ENCODE measurements at regions not wholly inside any gene's neighbourhood (a gene's known extent, or its start where the extent isn't known, plus 50 kb on each side); places are given as distances from the start of the nearest gene placed in this dataset.

DNA sequence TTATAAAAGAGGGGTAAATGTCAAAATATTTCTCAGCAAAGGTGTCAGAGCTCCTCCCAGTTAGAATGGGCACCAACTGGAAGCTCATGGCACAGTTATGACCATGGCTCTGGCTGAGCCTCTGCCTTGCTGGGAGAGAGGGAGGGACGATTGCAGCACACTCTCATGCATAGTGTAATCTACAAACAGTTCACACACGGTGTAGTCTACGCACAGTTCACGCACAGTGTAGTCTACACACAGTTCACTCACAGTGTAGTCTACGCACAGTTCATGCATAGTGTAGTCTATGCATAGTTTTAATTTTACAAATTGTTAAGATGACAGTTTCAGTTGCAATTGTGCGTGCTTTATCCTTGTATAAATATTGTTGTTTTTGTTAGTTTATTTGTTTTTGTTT, 1474.6 kb upstream of the TMEM132C start:
- WGBS, 5 donors = 78 to 87% (median 86%) methylated on average over 6 of the region's 6 CpGs
- intact Hi-C loops (cut with DNase I; ENCODE audit: low total_unique reads) = no loop called here
- Histone ChIP-seq H3K9me3 (no peaks in the 10 kb centered on the region), H3K4me1 (no peaks in the 10 kb centered on the region), H3K36me3 (no peaks in the 10 kb centered on the region), H3K27ac (no peak overlapping the region), H3K27me3 (replicated peaks in 1 of 7) (no peaks in the 10 kb centered on the region), H3K4me3 (no peak overlapping the region)
- no peak for DNase-seq
- TF ChIP-seq POLR2AphosphoS5 (IDR thresholded peaks at IDR 0.05) = no peak

DNA sequence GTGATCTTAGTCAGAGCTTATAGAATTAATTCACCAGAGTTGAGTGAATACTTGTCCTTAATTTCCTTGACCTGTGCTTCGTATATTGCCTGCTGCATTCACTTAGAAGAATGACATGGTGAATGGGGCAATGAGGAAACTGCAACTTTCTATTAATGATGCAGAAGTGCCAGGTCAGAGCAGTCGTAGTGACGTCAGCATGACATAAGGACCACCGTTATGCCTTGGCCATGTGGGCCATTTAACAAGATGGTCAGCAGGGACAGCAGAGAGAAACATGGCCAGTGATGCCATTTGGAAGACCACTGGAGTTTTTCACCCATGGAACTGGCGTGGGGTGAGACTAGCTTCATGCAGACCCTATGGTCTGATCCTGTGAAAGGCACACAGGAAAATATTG, 1469.4 kb upstream of the TMEM132C start:
- Histone ChIP-seq H3K4me3 (no peak overlapping the region), H3K27me3 (replicated peaks in 1 of 7) (no peaks in the 10 kb centered on the region), H3K36me3 (no peaks in the 10 kb centered on the region), H3K9me3 (no peaks in the 10 kb centered on the region), H3K4me1 (no peaks in the 10 kb centered on the region), H3K27ac (no peak overlapping the region)
- no peak for DNase-seq
- intact Hi-C loops (cut with DNase I; ENCODE audit: low total_unique reads) = no loop called here
- TF ChIP-seq POLR2AphosphoS5 (IDR thresholded peaks at IDR 0.05) (no peak), POLR2A (IDR thresholded peaks at IDR 0.05) (no peak)
- TF ChIP-seq, protein P1, sequence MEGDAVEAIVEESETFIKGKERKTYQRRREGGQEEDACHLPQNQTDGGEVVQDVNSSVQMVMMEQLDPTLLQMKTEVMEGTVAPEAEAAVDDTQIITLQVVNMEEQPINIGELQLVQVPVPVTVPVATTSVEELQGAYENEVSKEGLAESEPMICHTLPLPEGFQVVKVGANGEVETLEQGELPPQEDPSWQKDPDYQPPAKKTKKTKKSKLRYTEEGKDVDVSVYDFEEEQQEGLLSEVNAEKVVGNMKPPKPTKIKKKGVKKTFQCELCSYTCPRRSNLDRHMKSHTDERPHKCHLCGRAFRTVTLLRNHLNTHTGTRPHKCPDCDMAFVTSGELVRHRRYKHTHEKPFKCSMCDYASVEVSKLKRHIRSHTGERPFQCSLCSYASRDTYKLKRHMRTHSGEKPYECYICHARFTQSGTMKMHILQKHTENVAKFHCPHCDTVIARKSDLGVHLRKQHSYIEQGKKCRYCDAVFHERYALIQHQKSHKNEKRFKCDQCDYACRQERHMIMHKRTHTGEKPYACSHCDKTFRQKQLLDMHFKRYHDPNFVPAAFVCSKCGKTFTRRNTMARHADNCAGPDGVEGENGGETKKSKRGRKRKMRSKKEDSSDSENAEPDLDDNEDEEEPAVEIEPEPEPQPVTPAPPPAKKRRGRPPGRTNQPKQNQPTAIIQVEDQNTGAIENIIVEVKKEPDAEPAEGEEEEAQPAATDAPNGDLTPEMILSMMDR (IDR thresholded peaks at IDR 0.05 in 8 of 11, conservative IDR thresholded peaks at IDR 0.05 in 3 of 11) = no peak
- 74 to 84% (median 81%) methylated on average over 5 of the region's 5 CpGs for WGBS, 5 donors

DNA sequence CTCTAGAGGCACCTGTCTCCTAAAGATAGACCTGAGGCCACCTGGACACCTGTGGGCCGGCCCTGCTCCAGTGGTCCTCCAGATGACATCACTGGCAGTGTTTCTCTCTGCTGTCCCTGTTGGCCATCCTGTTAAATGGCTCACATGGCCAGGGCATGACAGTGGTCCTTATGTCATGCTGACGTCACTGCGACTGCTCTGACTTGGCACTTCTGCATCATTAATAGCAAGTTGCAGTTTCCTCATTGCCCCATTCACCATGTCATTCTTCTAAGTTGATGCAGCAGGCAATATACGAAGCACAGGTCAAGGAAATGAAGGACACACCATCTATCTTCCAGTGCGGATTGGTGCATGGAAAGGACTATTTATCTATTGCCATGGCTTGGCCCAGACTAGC, 1468.5 kb upstream of the TMEM132C start:
- no peaks in the 10 kb centered on the region for H3K27me3 ChIP-seq (replicated peaks in 1 of 7)

DNA sequence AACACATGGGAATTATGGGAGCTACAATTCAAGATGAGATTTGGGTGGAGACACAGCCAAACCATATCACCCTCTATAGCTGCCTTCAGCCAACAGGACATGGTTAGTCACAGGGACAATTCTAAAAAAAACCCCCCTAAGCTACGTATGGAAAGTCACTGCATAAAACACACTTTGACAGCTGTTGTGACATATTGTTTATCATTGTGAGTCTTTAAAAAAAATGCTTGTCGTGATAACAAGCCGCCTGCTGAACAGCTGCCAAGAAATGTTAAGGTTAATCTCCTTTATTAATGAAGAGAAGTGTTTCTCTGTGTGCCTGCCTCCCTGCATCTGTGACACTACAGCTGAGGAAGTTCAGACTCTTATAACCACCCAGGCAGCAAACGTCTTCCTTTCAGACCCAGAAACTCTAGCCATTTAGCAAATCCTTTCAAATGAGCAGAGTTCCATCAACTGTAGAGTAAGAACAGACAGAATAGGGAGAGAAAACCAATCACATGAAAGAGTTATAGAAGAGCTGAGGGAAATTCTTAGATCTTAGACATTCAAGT, 1459.6 kb upstream of the TMEM132C start:
- H3K27ac ChIP-seq = no peak overlapping the region
- H3K4me3 ChIP-seq = no peak overlapping the region
- no peak for DNase-seq
- H3K27me3 ChIP-seq (replicated peaks in 1 of 7) = peaks cover 0 to 7% (median 0%) of the 10 kb centered on the region in 7 donors
- no peaks in the 10 kb centered on the region for H3K4me1 ChIP-seq
- intact Hi-C loops (cut with DNase I; ENCODE audit: low total_unique reads) = no loop called here
- 37 to 47% (median 46%) methylated on average over 4 of the region's 4 CpGs for WGBS, 5 donors
- no peak for TF ChIP-seq POLR2AphosphoS5 (IDR thresholded peaks at IDR 0.05)
- no peak for TF ChIP-seq POLR2A (IDR thresholded peaks at IDR 0.05)
- TF ChIP-seq, protein P1 (IDR thresholded peaks at IDR 0.05 in 8 of 11, conservative IDR thresholded peaks at IDR 0.05 in 3 of 11) = no peak
- H3K36me3 ChIP-seq = no peaks in the 10 kb centered on the region
- no peaks in the 10 kb centered on the region for H3K9me3 ChIP-seq

More for the DNA sequence above, 1468.5 kb upstream of the TMEM132C start:
- H3K4me3 ChIP-seq = no peak overlapping the region
- intact Hi-C loops (cut with DNase I; ENCODE audit: low total_unique reads) = no loop called here
- no peaks in the 10 kb centered on the region for H3K9me3 ChIP-seq
- TF ChIP-seq POLR2AphosphoS5 (IDR thresholded peaks at IDR 0.05) (no peak), POLR2A (IDR thresholded peaks at IDR 0.05) (no peak)
- TF ChIP-seq, protein P1 (IDR thresholded peaks at IDR 0.05 in 8 of 11, conservative IDR thresholded peaks at IDR 0.05 in 3 of 11) = no peak
- no peaks in the 10 kb centered on the region for H3K36me3 ChIP-seq
- DNase-seq = no peak
- no peak overlapping the region for H3K27ac ChIP-seq
- WGBS, 5 donors = 81 to 87% (median 84%) methylated on average over 5 of the region's 5 CpGs
- H3K4me1 ChIP-seq = no peaks in the 10 kb centered on the region

DNA sequence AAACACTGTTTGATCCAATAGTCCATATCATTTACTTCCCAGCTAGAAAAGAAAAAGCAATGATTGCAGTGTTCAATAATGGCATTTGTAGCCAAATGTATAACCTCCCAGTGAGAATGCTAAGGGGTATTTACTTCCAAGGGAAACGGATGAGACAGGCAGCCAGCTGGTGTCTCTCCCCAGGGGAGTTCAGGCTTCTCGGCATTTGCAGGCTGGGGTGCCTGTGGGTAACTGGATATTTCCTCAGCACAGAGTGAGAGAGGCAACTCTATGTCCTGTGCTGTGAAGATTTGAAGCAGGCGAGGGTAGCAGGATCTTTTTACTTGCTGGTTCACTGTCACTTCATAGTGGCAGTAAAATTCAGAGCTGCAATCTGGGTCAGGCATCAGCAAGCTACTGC, 1455.6 kb upstream of the TMEM132C start:
- no peaks in the 10 kb centered on the region for H3K4me1 ChIP-seq
- H3K4me3 ChIP-seq = no peak overlapping the region
- no peak for DNase-seq
- H3K27ac ChIP-seq = no peak overlapping the region
- H3K9me3 ChIP-seq = no peaks in the 10 kb centered on the region
- no peaks in the 10 kb centered on the region for H3K36me3 ChIP-seq
- peaks cover 0 to 7% (median 0%) of the 10 kb centered on the region in 7 donors for H3K27me3 ChIP-seq (replicated peaks in 1 of 7)
- WGBS, 5 donors = 26 to 34% (median 32%) methylated on average over 3 of the region's 3 CpGs
- TF ChIP-seq, protein P1 (IDR thresholded peaks at IDR 0.05 in 8 of 11, conservative IDR thresholded peaks at IDR 0.05 in 3 of 11) = no peak
- TF ChIP-seq POLR2A (IDR thresholded peaks at IDR 0.05) = no peak
- intact Hi-C loops (cut with DNase I; ENCODE audit: low total_unique reads) = no loop called here
